ENCODE measurements at regions not wholly inside any gene's neighbourhood (a gene's known extent, or its start where the extent isn't known, plus 50 kb on each side); places are given as distances from the start of the nearest gene placed in this dataset.
"Not testable (repeated sequence)": the region's sequence is repeated elsewhere in the genome, so short reads cannot be mapped to it uniquely, and the experiment has no call there.

DNA sequence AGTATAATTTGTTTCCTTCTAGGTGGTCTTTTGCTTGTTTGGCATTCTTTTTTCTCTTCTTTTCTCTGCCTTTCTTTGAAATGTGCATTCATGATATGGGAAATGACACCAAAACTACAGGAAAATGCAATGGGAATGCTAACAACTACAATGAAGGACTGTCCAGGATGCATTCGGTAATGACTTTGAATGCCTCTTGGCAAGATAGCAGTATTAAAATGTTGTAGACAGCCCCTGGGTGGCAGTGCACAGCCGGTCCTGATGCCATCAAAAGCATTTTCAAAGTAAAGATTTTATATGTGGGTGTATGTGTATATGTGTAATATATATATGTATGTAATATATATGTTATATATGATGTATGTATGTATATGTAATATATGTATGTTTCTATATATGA, 218.8 kb upstream of the MMS22L start:
- ATAC-seq (ENCODE audit: insufficient number of reproducible peaks, low FRiP score, low read depth): no peak

DNA sequence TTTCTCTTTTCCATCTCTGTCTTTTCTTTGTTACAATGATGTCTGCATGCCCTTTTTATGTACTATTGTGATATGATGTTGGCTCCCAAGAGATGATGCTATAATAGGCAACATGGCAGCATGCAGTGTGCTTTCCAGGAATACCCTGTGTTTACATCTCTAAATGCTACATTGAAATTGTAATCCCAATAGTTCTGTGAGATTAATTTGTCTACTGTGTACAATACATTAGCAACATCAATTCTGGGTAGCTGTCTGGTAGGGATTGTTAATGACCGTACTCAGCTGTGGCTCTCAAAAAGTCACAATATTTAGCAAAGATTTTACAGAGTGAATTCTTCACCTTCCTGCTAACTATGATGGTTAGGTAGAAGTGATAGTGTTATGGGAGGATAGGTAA, 225.6 kb upstream of the MMS22L start:
- Histone ChIP-seq H3K4me3 (no peak overlapping the region), H3K4me1 (ENCODE audit: control insufficient read depth in 1 of 2, low read depth in 2 of 2) (no peaks in the 10 kb centered on the region), H3K36me3 (no peaks in the 10 kb centered on the region), H3K27ac (no peak overlapping the region), H3K27me3 (replicated peaks; ENCODE audit: insufficient read depth) (no peaks in the 10 kb centered on the region), H3K9me3 (no peaks in the 10 kb centered on the region)
- ATAC-seq (ENCODE audit: insufficient number of reproducible peaks, low FRiP score, low read depth) (no peak), DNase-seq (ENCODE audit: low spot score) (no peak)
- TF ChIP-seq, protein P1, sequence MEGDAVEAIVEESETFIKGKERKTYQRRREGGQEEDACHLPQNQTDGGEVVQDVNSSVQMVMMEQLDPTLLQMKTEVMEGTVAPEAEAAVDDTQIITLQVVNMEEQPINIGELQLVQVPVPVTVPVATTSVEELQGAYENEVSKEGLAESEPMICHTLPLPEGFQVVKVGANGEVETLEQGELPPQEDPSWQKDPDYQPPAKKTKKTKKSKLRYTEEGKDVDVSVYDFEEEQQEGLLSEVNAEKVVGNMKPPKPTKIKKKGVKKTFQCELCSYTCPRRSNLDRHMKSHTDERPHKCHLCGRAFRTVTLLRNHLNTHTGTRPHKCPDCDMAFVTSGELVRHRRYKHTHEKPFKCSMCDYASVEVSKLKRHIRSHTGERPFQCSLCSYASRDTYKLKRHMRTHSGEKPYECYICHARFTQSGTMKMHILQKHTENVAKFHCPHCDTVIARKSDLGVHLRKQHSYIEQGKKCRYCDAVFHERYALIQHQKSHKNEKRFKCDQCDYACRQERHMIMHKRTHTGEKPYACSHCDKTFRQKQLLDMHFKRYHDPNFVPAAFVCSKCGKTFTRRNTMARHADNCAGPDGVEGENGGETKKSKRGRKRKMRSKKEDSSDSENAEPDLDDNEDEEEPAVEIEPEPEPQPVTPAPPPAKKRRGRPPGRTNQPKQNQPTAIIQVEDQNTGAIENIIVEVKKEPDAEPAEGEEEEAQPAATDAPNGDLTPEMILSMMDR (IDR thresholded peaks at IDR 0.05): no peak

More for the DNA sequence above, 218.8 kb upstream of the MMS22L start:
- no peaks in the 10 kb centered on the region for H3K36me3 ChIP-seq
- TF ChIP-seq, protein P1 (IDR thresholded peaks at IDR 0.05): no peak
- H3K9me3 ChIP-seq: no peaks in the 10 kb centered on the region
- H3K4me1 ChIP-seq (ENCODE audit: control insufficient read depth in 1 of 2, low read depth in 2 of 2): no peaks in the 10 kb centered on the region
- H3K27ac ChIP-seq: no peak overlapping the region
- no peak for DNase-seq (ENCODE audit: low spot score)
- no peak overlapping the region for H3K4me3 ChIP-seq
- H3K27me3 ChIP-seq (replicated peaks; ENCODE audit: insufficient read depth): no peaks in the 10 kb centered on the region

DNA sequence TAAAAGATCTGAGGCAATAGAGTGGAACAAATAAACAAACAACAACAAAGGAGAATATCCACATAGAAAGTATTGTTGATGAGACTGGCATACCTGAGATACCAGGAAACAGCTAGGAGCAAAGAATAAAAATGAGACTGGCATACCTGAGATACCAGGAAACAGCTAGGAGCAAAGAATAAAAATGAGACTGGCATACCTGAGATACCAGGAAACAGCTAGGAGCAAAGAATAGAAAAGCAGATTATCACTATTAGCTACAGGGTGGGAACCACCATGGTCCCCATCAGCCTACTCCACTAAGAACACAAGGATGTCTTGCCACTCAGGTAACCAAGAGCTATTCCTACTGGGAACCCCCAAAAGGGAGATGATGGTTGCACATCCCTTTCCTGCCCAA, 230.2 kb upstream of the MMS22L start:
- not testable (repeated sequence) for H3K9me3 ChIP-seq; H3K4me3 ChIP-seq; H3K36me3 ChIP-seq; H3K27ac ChIP-seq; ATAC-seq (ENCODE audit: insufficient number of reproducible peaks, low FRiP score, low read depth); H3K4me1 ChIP-seq (ENCODE audit: control insufficient read depth in 1 of 2, low read depth in 2 of 2); DNase-seq (ENCODE audit: low spot score); H3K27me3 ChIP-seq (replicated peaks; ENCODE audit: insufficient read depth)

DNA sequence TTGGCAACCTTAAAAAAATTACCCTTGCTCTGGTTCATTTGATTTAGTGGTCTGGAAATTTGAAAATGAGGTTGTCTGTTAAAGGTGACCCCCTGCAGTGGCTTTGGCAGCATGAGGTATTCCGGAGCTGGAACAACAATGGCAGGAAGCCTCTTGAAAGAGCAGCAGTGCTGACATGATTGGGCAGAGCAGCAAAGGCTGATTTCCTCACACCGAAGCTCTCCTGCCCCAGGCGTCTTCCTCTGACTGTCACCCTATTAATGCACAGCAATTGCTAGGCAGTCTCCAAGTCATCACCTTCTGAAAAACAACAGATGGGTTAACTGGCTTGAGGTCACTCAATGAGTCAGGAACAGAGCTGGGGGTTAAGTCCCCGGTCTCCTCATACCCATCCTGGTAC, 241.8 kb upstream of the MMS22L start:
- Histone ChIP-seq H3K27ac (no peak overlapping the region), H3K36me3 (no peaks in the 10 kb centered on the region), H3K9me3 (no peaks in the 10 kb centered on the region), H3K4me1 (ENCODE audit: control insufficient read depth in 1 of 2, low read depth in 2 of 2) (no peaks in the 10 kb centered on the region), H3K4me3 (no peak overlapping the region), H3K27me3 (replicated peaks; ENCODE audit: insufficient read depth) (no peaks in the 10 kb centered on the region)
- no peak for ATAC-seq (ENCODE audit: insufficient number of reproducible peaks, low FRiP score, low read depth)
- TF ChIP-seq, protein P1 (IDR thresholded peaks at IDR 0.05): no peak
- DNase-seq (ENCODE audit: low spot score): no peak

DNA sequence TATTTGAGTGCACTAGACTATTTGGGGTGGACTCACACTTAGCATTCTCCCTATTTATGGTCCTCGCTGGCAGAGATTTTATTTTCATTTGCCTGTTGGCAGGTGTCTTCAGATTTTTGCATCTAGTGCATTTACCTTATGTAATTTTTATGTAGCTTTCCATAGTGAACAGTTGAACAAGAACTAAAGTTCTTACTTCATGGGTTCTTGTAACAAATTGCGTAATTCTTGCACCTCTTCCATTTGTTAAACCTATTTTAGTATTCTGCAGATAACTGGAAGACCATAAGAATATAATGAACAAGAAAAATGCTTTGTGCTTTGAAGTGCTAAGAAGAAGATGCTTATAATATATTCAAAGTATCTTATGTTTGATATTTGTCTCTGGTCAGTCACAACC, 252.8 kb upstream of the MMS22L start:
- DNase-seq (ENCODE audit: low spot score) (no peak), ATAC-seq (ENCODE audit: insufficient number of reproducible peaks, low FRiP score, low read depth) (no peak)
- H3K36me3 ChIP-seq: no peaks in the 10 kb centered on the region
- TF ChIP-seq, protein P1 (IDR thresholded peaks at IDR 0.05): no peak
- H3K9me3 ChIP-seq: no peaks in the 10 kb centered on the region
- no peaks in the 10 kb centered on the region for H3K27me3 ChIP-seq (replicated peaks; ENCODE audit: insufficient read depth)
- no peak overlapping the region for H3K27ac ChIP-seq
- no peak overlapping the region for H3K4me3 ChIP-seq
- no peaks in the 10 kb centered on the region for H3K4me1 ChIP-seq (ENCODE audit: control insufficient read depth in 1 of 2, low read depth in 2 of 2)

DNA sequence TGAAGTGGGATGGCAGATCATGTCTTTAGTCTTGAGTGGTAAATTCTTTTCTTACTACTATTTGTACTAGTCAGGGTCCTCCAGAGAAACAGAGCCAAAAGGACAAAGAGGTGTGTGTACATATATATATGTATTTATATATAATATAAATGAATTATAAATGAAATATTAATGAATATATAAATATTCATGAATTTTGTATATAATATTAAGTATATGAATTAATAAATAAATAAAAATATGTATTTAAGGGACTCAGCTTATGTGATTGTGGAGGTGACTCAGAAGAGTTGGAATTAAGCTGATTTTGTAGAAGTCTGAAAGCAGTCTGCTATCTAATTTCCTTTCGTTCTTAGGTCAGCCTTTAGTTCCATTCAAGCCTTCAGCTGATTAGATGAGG, 265.3 kb upstream of the MMS22L start:
- no peak overlapping the region for H3K27ac ChIP-seq
- H3K9me3 ChIP-seq: no peaks in the 10 kb centered on the region

More for the DNA sequence above, 265.3 kb upstream of the MMS22L start:
- TF ChIP-seq, protein P1 (IDR thresholded peaks at IDR 0.05): no peak
- no peak overlapping the region for H3K4me3 ChIP-seq
- ATAC-seq (ENCODE audit: insufficient number of reproducible peaks, low FRiP score, low read depth): no peak
- no peaks in the 10 kb centered on the region for H3K27me3 ChIP-seq (replicated peaks; ENCODE audit: insufficient read depth)
- H3K36me3 ChIP-seq: no peaks in the 10 kb centered on the region
- no peaks in the 10 kb centered on the region for H3K4me1 ChIP-seq (ENCODE audit: control insufficient read depth in 1 of 2, low read depth in 2 of 2)
- DNase-seq (ENCODE audit: low spot score): no peak
